HG03097 (cell line): ENCODE measurements at regions not wholly inside any gene's neighbourhood (a gene's known extent, or its start where the extent isn't known, plus 50 kb on each side); places are given as distances from the start of the nearest gene placed in this dataset.
A peak's percentile ranks its signal among the peaks of the same experiment; 100 is the strongest.
"Not testable (repeated sequence)": the region's sequence is repeated elsewhere in the genome, so short reads cannot be mapped to it uniquely, and the experiment has no call there.

Experiments used
- ATAC-seq: cut with Tn5 transposase; IDR thresholded peaks from one replicate; pipeline ENCODE4 v1.9.1; 2021; ENCODE audit not compliant: unreplicated experiment, low FRiP score

DNA sequence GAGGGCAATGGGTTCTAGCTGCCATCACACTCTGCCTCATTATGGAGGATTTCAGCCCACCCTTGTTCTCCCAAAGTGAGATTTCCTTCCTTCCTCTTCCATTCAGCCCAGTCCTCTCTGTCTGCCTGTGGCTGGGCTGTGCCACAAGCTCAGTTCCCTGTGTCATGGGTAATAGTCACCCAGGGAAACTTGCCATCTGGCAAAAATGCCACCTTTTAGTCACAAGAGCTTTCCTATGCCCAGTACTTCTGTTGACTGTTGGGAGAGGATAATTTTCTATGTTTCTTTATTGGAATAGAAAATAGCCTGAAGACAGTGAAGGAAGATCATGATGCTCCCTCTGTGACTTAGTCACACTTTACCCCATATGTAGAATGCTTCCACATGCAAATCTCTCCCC lies 71.4 kb downstream of the TLR4 start:
- ATAC-seq = no peak

- ATAC-seq = no peak
Measured at GRCh38 chr9:117777823-117778222, 73.6 kb downstream of the TLR4 start.

DNA sequence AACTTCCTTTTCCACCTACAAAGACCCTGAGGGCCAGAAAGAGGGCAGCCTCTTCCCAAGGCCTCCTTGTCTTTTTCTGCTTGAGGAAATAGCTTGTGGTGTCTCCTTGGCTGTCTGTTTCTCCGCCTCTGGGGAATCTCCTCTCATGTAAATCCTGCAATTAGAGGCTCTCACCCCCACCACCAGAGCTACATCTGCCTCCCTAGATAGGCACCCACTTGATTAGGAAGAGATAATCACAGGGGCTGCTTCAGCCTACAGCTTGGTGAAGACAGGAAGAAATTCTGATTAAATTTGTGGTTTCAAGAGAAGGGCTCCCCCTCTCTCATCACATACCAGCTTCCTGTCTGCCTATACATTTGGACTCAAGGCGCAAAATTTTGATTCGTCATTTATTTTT lies 75.6 kb downstream of the TLR4 start:
- ATAC-seq = no peak

- ATAC-seq = peak; percentile 68
Measured at GRCh38 chr9:117782931-117783788, 79.0 kb downstream of the TLR4 start.

DNA sequence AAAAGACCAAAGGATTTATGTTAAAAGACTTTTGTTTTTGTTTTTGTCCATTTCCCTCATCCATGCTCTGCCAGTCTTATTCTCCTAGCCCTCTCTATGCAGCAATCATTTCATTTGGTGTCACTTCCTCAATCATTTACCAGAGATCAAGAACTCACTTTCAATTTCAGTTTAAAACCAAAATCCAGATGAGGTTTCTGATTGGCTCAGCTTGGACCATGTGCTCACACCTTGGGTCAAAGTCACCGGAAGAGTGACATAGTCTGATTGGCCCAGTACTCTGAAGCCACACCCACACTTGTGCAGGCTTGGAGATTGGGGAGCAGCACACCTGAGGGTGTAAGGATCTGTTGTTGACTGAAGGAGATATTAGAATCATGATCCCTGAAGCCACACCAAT lies 79.6 kb downstream of the TLR4 start:
- peak; percentile 88 for ATAC-seq

GRCh38 chr9:117784996-117785395 lies 80.8 kb downstream of the TLR4 start:
- ATAC-seq = no peak

- ATAC-seq = no peak
Measured at GRCh38 chr9:117787746-117788145, 83.5 kb downstream of the TLR4 start.

- ATAC-seq = no peak
Measured at GRCh38 chr9:117795271-117795670, 91.1 kb downstream of the TLR4 start.

- ATAC-seq = no peak
Measured at GRCh38 chr9:117796681-117797080, 92.5 kb downstream of the TLR4 start.

DNA sequence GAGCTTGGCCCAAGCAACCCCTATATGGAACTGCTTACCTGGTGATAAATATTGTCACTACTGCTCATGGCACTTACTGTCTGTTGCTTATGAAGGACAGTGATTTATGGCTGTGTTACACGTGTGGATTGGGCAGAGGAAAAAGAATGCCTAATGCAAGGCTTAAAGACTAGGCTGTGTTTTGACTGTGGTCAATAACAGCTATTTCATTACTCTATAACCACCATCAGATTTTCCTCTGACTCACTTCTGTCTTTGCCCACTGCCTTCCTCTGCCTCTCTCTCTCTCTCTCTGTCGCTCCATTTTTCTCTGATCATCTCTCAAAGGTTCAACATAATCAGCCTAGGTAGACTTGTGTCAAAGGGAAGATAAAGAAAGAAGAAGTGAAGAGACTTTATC lies 96.2 kb downstream of the TLR4 start:
- no peak for ATAC-seq

DNA sequence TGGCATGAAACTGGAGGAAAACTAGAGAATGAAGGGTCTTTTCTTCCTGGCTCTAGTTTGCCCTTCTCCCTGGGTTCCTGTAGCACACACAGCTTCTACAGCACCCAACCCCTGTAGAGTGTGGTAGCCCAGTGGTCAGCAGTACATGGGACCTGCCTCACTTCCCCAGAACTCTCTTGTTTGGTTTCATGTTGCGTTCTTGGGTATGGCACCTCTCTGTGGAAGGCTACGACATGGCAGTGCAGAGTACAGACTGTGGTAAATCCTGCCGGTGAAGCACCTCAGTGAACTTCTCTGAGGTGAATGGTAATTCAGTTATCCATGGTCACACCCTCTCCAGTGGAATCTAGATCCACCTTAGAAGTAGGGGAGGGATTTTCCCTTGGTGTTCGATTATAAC lies 105.5 kb downstream of the TLR4 start:
- ATAC-seq = no peak

DNA sequence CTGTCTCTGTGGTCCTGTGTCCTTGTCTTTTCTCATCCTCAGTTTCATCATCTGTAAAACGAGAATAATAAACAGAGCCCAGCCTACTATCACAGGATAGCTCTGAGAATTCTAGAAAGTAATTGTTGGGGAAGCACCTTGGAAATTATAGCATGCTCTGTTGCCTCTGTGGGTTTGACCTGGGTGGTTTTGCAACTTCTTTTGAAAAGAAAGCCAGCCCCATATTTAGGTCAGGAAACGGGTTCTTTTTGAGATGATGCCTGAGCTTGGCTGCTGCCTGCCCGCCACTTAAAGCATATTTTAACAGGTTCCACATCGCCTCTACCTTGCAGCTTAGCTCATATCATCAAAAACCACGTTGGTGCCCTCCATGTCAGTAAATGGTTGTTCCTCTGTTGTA lies 111.1 kb downstream of the TLR4 start:
- peak; percentile 63 for ATAC-seq

- no peak for ATAC-seq
Measured at GRCh38 chr9:117815948-117816347, 111.7 kb downstream of the TLR4 start.

GRCh38 chr9:117821954-117822353 lies 117.8 kb downstream of the TLR4 start:
- no peak for ATAC-seq

DNA sequence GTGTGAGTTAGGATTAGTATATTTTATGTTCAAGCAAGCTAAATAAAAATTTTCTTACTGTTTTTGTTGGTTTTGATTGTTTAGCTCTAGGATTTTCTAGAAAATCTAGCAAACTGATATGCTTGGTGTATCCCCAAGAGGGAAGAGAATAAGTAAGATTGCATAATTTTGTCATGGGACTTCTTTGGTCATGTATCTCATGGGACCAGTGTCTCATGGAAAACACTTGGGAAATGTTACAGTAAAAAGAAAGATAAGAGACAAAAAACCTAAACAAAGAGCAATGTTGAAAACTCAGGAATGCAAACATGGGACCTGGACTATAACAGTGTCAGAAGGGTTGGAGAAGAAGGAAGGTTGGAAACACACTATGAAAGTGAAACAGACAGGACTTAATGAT lies 119.4 kb downstream of the TLR4 start:
- ATAC-seq = no peak

DNA sequence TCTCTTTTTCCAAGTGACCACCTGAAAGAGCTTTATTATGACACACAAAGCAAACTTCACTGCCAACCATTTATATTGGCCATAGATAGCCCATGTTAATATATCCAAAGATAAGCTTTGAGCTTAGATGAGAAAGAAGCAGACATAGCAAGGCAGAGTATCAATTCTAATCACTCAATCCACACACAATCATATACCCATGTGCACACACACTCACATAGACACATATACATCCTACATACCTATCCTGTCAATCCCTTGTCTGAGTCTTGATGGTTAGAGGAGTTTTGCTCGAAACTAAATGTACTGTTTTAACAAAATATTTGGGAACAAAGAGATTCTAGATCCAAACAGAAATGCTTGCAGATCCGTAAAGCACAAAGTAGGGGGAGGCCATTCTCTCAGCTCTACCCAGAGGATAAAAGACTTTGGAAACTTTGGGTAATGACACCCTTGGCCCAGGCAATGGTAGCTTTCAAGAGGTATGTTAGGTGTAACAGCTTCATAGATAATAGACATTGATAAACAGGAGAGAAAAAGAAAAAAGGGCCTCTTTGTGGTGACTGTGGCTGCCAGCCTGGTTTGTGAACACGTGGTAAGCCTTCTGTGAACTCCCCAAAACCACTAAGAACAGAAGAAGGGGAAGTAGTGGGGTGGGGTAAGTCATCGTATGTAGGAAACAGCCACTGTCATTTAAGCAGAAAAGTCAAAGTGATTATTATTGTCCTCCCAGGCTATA lies 121.6 kb downstream of the TLR4 start:
- peak; percentile 96 for ATAC-seq

DNA sequence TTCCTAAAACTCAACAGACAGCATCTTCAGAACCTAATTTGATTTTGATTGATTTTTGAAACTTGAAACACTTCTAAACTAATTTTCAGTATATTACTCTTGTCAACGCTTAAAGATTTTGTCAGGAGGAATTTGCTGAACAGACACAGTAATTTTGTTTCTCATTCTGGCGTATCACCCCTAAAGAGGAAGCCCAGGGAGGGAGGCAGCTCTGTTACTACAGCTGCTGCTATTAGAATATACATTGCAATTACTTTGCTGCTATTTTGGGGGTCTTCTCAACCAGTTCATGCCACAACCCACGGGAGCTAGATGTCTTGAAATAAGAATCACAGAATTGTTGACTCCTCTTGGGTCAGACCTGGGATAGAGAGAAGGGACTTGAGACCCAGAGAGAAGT lies 122.6 kb downstream of the TLR4 start:
- no peak for ATAC-seq

GRCh38 chr9:117827456-117827855 lies 123.3 kb downstream of the TLR4 start:
- no peak for ATAC-seq

- no peak for ATAC-seq
Measured at GRCh38 chr9:117828466-117828865, 124.3 kb downstream of the TLR4 start.

DNA sequence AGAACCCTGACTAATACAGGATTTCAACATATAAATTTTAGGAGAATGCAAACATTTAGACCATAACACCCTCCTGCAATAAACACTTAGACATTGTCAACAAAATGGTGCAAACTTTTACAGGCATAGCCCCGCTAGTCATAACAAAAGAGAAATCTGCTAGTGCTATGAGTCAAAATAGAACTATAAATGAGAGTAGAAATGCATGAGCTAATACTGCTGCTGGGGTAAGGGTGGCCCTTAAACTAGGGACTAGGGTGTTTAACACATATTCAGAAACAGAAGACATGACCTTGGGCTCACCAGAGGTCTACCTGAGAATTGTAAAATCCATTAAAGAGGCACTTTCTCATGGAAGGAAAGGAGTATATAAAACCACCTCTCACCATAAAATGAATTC lies 131.6 kb downstream of the TLR4 start:
- no peak for ATAC-seq

DNA sequence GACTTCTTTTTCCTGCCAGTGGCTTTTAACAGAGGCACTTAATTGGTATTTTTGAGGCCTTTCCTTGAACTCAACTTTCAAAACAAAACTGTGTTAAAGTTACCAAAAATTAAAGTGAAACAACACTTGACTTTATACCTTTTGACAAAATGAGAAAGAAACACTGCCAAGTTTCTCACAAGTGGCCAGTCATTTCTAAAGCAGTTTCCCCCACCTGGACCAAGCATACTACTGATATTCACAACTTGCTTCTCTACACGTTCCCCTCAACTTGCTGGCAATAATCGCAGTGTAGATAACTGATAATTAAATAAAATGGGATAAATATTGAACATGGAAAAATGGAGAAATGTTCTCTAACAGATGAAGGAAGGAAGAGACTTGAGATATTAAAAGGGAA lies 135.7 kb downstream of the TLR4 start:
- no peak for ATAC-seq

DNA sequence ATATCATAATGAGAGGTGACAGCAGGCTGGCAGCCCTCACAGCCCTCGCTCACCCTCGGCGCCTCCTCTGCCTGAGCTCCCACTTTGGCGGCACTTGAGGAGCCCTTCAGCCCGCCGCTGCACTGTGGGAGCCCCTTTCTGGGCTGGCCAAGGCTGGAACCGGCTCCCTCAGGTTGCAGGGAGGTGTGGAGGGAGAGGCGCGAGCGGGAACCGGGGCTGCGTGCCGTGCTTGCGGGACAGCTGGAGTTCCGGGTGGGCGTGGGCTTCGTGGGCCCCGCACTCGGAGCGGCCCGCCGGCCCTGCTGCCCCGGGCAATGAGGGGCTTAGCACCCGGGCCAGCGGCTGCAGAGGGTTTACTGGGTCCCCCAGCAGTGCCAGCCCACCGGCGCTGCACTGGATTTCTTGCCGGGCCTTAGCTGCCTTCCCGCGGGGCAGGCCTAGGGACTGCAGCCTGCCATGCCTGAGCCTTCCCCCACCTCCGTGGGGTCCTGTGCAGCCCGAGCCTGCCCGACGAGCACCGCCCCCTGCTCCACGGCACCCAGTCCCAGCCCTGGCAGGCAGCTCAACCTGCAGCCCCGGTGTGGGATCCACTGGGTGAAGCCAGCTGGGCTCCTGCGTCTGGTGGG lies 147.7 kb downstream of the TLR4 start:
- ATAC-seq = not testable (repeated sequence)
